ENCODE measurements at regions not wholly inside any gene's neighbourhood (a gene's known extent, or its start where the extent isn't known, plus 50 kb on each side); places are given as distances from the start of the nearest gene placed in this dataset.

GRCh38 chr12:91441993-91442952, 259.7 kb upstream of the DCN start:
- no peak for DNase-seq (ENCODE audit: low read depth)
- no peak for TF ChIP-seq CTCF (IDR thresholded peaks at IDR 0.05; ENCODE audit: insufficient read depth, low read length, poor library complexity, severe bottlenecking)
- Histone ChIP-seq H3K27me3 (ENCODE audit: control insufficient read depth, insufficient read depth, low read length) (no peaks in the 10 kb centered on the region), H3K4me3 (ENCODE audit: low read depth, low read length) (no peak overlapping the region), H3K36me3 (ENCODE audit: control insufficient read depth, insufficient read depth, low read length) (no peaks in the 10 kb centered on the region)

GRCh38 chr12:91441246-91441645, 258.6 kb upstream of the DCN start:
- no peak for DNase-seq (ENCODE audit: low read depth)
- Histone ChIP-seq H3K4me3 (ENCODE audit: low read depth, low read length) (no peak overlapping the region), H3K27me3 (ENCODE audit: control insufficient read depth, insufficient read depth, low read length) (no peaks in the 10 kb centered on the region), H3K36me3 (ENCODE audit: control insufficient read depth, insufficient read depth, low read length) (no peaks in the 10 kb centered on the region)
- TF ChIP-seq CTCF (IDR thresholded peaks at IDR 0.05; ENCODE audit: insufficient read depth, low read length, poor library complexity, severe bottlenecking) = no peak

- no peak for DNase-seq (ENCODE audit: low read depth)
- no peak for TF ChIP-seq CTCF (IDR thresholded peaks at IDR 0.05; ENCODE audit: insufficient read depth, low read length, poor library complexity, severe bottlenecking)
- H3K27me3 ChIP-seq (ENCODE audit: control insufficient read depth, insufficient read depth, low read length) = no peaks in the 10 kb centered on the region
- no peaks in the 10 kb centered on the region for H3K36me3 ChIP-seq (ENCODE audit: control insufficient read depth, insufficient read depth, low read length)
- no peak overlapping the region for H3K4me3 ChIP-seq (ENCODE audit: low read depth, low read length)
Observed at GRCh38 chr12:91434081-91434480, 251.5 kb upstream of the DCN start.

DNA sequence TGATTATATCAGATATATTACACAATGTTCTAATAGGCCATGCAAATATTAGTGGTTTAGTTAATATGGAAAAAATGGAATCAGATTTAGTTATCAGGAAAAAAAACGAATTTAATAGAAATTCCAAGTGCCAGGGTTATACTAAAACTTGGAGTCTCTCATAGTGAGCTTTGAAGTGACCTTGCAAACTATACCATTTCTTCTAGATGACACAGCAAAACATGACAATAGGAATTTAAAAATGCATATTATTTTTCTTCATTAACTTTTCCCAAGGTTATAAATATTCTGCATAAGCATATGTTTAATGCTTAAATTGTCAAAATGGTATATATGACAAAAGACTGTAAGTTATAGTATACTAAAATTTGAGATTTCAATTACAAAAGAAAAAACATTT, 250.1 kb upstream of the DCN start:
- DNase-seq (ENCODE audit: low read depth) = no peak
- no peak for TF ChIP-seq CTCF (IDR thresholded peaks at IDR 0.05; ENCODE audit: insufficient read depth, low read length, poor library complexity, severe bottlenecking)

DNA sequence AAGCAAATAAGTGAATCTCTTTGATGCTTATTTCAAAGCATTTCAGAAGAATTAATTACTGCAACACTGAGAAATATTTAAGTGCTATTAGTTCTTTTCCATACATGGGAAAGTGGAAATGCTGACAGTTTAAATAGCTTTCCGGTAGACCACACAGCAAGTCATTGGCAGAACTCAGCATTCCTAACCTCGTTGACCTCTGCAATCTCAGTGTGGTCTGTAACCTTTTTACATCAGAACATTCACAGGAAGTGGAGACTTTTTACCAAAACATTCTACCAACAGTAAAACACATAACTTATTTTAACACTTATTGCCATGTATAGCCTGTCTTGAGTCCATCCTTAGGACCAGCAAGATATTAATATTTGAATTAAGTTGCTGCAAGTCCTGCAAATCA, 249.5 kb upstream of the DCN start:
- peak; percentile 65 for DNase-seq (ENCODE audit: low read depth)
- no peak overlapping the region for H3K4me3 ChIP-seq (ENCODE audit: low read depth, low read length)
- no peak for TF ChIP-seq CTCF (IDR thresholded peaks at IDR 0.05; ENCODE audit: insufficient read depth, low read length, poor library complexity, severe bottlenecking)
- no peaks in the 10 kb centered on the region for H3K36me3 ChIP-seq (ENCODE audit: control insufficient read depth, insufficient read depth, low read length)
- H3K27me3 ChIP-seq (ENCODE audit: control insufficient read depth, insufficient read depth, low read length) = no peaks in the 10 kb centered on the region

More for the DNA sequence above, 250.1 kb upstream of the DCN start:
- H3K27me3 ChIP-seq (ENCODE audit: control insufficient read depth, insufficient read depth, low read length) = no peaks in the 10 kb centered on the region
- H3K36me3 ChIP-seq (ENCODE audit: control insufficient read depth, insufficient read depth, low read length) = no peaks in the 10 kb centered on the region
- no peak overlapping the region for H3K4me3 ChIP-seq (ENCODE audit: low read depth, low read length)
